GM12872 (cell line): ENCODE measurements at regions not wholly inside any gene's neighbourhood (a gene's known extent, or its start where the extent isn't known, plus 50 kb on each side); places are given as distances from the start of the nearest gene placed in this dataset.

Experiments used
- CTCF ChIP-seq: IDR thresholded peaks from 3 replicates; pipeline ENCODE4 v1.5.1; 2011; ENCODE audit warnings: low read depth, mild to moderate bottlenecking, low read length, moderate library complexity; ENCODE audit not compliant: insufficient read depth

GRCh38 chr3:135885885-135886284 lies 79.6 kb upstream of the PPP2R3A start:
- no peak for TF ChIP-seq CTCF

- no peak for TF ChIP-seq CTCF
Observed at GRCh38 chr3:135887220-135887619, 78.3 kb upstream of the PPP2R3A start.

GRCh38 chr3:135889443-135889842 lies 76.1 kb upstream of the PPP2R3A start:
- no peak for TF ChIP-seq CTCF

GRCh38 chr3:135891121-135891520 lies 74.4 kb upstream of the PPP2R3A start:
- TF ChIP-seq CTCF, result no peak

- peak; percentile 85 for TF ChIP-seq CTCF
Observed at GRCh38 chr3:135895106-135895733, 70.3 kb upstream of the PPP2R3A start.

GRCh38 chr3:135895734-135896121 lies 69.8 kb upstream of the PPP2R3A start:
- no peak for TF ChIP-seq CTCF

- no peak for TF ChIP-seq CTCF
Observed at GRCh38 chr3:135896613-135897012, 68.9 kb upstream of the PPP2R3A start.
